Glutamatergic neuron (in vitro differentiated cells): ENCODE measurements at regions not wholly inside any gene's neighbourhood (a gene's known extent, or its start where the extent isn't known, plus 50 kb on each side); places are given as distances from the start of the nearest gene placed in this dataset.

Experiments
- DNase-seq: peaks from one replicate; pipeline ENCODE4 v3.0.0; 2022
- H3K27ac Mint-ChIP-seq: one replicate; pipeline ENCODE4 v1.8.0; 2020; ENCODE audit warnings: mild to moderate bottlenecking, mixed read lengths, inconsistent platforms; ENCODE audit not compliant: unreplicated experiment
- H3K27me3 Mint-ChIP-seq: one replicate; pipeline ENCODE4 v1.8.0; 2020; ENCODE audit warnings: mild to moderate bottlenecking, moderate library complexity, mixed read lengths, inconsistent platforms; ENCODE audit not compliant: unreplicated experiment
- H3K36me3 Mint-ChIP-seq: one replicate; pipeline ENCODE4 v1.8.0; 2020; ENCODE audit warnings: mild to moderate bottlenecking, mixed read lengths, inconsistent platforms; ENCODE audit not compliant: unreplicated experiment
- H3K4me1 Mint-ChIP-seq: one replicate; pipeline ENCODE4 v1.8.0; 2020; ENCODE audit warnings: mild to moderate bottlenecking, low read depth, mixed read lengths, inconsistent platforms; ENCODE audit not compliant: unreplicated experiment
- H3K4me3 Mint-ChIP-seq: one replicate; pipeline ENCODE4 v1.8.0; 2020; ENCODE audit warnings: mild to moderate bottlenecking, mixed read lengths, inconsistent platforms; ENCODE audit not compliant: unreplicated experiment
- H3K9me3 Mint-ChIP-seq: one replicate; pipeline ENCODE4 v1.8.0; 2020; ENCODE audit warnings: mild to moderate bottlenecking, moderate library complexity, mixed read lengths, inconsistent platforms; ENCODE audit not compliant: unreplicated experiment
- CTCF ChIP-seq: fragments of 200-600 bp; sonication (generic); IDR thresholded peaks from one replicate; pipeline ENCODE4 v1.5.0; 2021; ENCODE audit not compliant: partially characterized antibody, unreplicated experiment

DNA sequence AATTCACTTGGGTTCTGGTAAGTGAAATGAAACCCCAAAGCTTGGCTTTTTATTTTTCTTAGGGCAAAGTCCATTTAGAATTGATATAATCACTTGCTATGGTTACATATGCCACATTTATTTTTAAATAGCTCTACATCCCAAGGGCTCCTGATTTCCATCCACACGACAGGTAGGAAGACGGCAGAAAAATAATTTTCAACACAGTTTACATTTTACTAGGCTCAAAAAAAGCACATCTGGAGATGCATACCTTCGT, 95.0 kb upstream of the EFNA5 start:
- Mint-ChIP-seq H3K27me3 (no peaks in the 10 kb centered on the region), H3K36me3 (no peaks in the 10 kb centered on the region), H3K27ac (no peak overlapping the region), H3K4me3 (no peak overlapping the region), H3K4me1 (peaks cover 29% of the 10 kb centered on the region), H3K9me3 (no peaks in the 10 kb centered on the region)
- TF ChIP-seq CTCF = no peak
- no peak for DNase-seq

- H3K4me3 Mint-ChIP-seq = no peak overlapping the region
- H3K36me3 Mint-ChIP-seq = no peaks in the 10 kb centered on the region
- TF ChIP-seq CTCF = no peak
- no peak overlapping the region for H3K27ac Mint-ChIP-seq
- DNase-seq = no peak
- no peaks in the 10 kb centered on the region for H3K9me3 Mint-ChIP-seq
- H3K27me3 Mint-ChIP-seq = no peaks in the 10 kb centered on the region
- peaks cover 34% of the 10 kb centered on the region for H3K4me1 Mint-ChIP-seq
These were observed 94.5 kb upstream of the EFNA5 start for GRCh38 chr5:107764976-107765804.

DNA sequence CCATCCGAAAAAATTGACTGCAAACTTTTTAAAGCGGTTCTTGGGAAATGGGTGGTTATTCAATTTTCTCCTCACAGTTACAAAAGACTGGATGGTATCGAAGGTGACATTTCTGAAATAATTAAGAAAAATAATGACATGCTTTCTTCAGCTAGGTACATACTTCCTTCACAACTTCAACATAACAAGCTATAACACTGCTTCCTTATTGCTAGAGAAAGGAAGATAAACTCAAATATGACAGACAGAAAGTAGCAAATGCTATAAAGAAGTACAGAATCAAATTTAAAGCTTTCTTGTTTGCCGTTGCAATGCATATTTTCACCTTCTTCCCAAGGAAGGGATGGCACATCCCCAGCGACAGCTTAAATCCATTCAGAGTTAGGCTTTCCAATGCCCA, 93.5 kb upstream of the EFNA5 start:
- no peak for DNase-seq
- no peaks in the 10 kb centered on the region for H3K9me3 Mint-ChIP-seq
- no peak overlapping the region for H3K4me3 Mint-ChIP-seq
- H3K27ac Mint-ChIP-seq = no peak overlapping the region
- no peaks in the 10 kb centered on the region for H3K36me3 Mint-ChIP-seq
- H3K4me1 Mint-ChIP-seq = peaks cover 35% of the 10 kb centered on the region
- no peak for TF ChIP-seq CTCF
- H3K27me3 Mint-ChIP-seq = no peaks in the 10 kb centered on the region

GRCh38 chr5:107753427-107753826, 82.7 kb upstream of the EFNA5 start:
- H3K4me1 Mint-ChIP-seq = peaks cover 4% of the 10 kb centered on the region
- peaks cover under 1% of the 10 kb centered on the region for H3K27me3 Mint-ChIP-seq
- H3K9me3 Mint-ChIP-seq = no peaks in the 10 kb centered on the region
- TF ChIP-seq CTCF = no peak
- no peak overlapping the region for H3K27ac Mint-ChIP-seq
- no peak for DNase-seq
- H3K4me3 Mint-ChIP-seq = no peak overlapping the region
- no peaks in the 10 kb centered on the region for H3K36me3 Mint-ChIP-seq

GRCh38 chr5:107744418-107745330, 73.9 kb upstream of the EFNA5 start:
- no peak overlapping the region for H3K4me3 Mint-ChIP-seq
- H3K27ac Mint-ChIP-seq = no peak overlapping the region
- no peak for DNase-seq
- no peak for TF ChIP-seq CTCF
- no peaks in the 10 kb centered on the region for H3K36me3 Mint-ChIP-seq
- no peaks in the 10 kb centered on the region for H3K4me1 Mint-ChIP-seq
- H3K9me3 Mint-ChIP-seq = no peaks in the 10 kb centered on the region
- peaks cover 4% of the 10 kb centered on the region for H3K27me3 Mint-ChIP-seq
